ELF-1 (cell line): ENCODE measurements at regions not wholly inside any gene's neighbourhood (a gene's known extent, or its start where the extent isn't known, plus 50 kb on each side); places are given as distances from the start of the nearest gene placed in this dataset.

Source experiments
- DNase-seq: peaks from one replicate; pipeline ENCODE4 v3.0.0-alpha.2; 2016; ENCODE audit warnings: low read depth, low spot score

GRCh38 chr15:72966641-72967040, 85.6 kb upstream of the NEO1 start:
- DNase-seq, result no peak

DNA sequence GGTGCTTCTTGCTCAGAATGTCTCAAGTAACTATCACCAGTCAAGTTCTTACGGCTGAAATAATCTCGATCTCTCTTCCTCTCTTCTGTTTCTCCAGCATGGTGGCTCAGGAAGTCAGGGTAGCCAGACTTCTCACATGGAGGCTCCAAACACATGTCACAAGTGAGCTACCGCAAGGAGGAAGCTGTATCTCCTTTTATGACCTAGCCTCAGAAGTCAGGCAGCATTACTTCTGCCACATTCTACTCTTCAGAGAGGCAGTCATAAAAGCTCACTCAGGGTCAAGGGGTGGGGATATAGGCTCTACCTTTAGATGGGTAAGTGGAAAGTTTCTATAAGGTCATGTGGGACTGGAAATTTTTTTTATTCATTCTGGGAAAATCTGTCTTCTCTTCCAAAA, 86.6 kb upstream of the NEO1 start:
- no peak for DNase-seq

GRCh38 chr15:72964542-72964941, 87.7 kb upstream of the NEO1 start:
- DNase-seq, result no peak

GRCh38 chr15:72964135-72964534, 88.1 kb upstream of the NEO1 start:
- DNase-seq, result no peak

- no peak for DNase-seq
These were observed 90.1 kb upstream of the NEO1 start for GRCh38 chr15:72962054-72962702.

DNA sequence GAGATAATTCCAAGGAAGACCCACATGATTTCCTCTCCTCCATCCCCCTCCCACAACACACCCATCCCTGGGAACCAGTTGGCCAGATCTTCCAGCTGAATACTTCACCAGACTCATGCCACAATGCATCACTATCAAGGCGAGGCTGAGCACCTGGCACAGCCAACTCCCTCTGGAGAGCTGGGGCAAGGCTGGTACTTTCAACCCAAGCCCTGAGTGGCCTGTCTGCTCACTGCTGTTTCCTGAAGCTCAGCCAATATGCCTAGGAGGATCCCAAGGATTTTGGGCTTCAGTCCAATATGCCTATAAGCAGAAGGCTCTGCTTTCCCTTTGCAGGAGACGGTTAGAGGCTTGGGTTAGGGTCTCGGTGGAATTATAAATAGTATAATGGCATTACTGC, 90.9 kb upstream of the NEO1 start:
- DNase-seq, result no peak

DNA sequence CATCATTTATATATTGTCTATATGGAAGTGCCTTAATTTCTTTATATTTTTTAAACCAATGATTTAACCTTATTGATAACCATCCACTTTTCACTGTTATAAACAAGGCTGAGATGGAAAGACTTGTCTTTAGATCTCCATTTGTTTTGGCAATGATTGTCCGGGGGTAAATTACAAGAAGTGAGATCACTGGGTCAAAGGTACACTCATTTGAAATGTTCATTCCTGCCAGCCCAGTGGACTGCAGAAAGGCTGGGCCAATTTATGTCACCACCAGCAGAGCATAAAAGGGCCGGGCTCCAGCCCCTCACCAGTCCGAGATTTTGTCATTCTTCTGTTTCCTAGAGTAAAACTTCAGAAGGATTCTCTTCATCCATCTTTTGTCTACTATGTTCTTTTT, 93.6 kb upstream of the NEO1 start:
- DNase-seq, result no peak

DNA sequence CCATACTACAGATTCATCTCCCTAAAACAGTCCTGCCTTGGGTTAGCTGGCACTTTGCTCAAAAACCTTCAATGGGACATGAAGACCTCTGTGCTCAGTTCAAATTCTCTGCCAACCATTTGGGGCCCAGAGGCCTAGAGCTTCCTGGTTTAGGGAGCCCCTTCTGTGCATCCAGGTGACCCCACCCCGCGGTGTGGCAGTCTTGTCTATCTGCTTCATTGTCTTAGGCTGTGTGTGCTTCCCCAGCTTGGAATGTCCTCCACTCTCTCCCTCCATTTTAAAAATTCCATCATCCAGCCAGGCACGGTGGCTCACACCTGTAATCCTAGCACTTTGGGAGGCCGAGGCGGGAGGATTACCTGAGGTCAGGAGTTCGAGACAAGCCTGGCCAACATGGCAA, 99.0 kb upstream of the NEO1 start:
- DNase-seq, result no peak

GRCh38 chr15:72952151-72952550, 100.1 kb upstream of the NEO1 start:
- no peak for DNase-seq

DNA sequence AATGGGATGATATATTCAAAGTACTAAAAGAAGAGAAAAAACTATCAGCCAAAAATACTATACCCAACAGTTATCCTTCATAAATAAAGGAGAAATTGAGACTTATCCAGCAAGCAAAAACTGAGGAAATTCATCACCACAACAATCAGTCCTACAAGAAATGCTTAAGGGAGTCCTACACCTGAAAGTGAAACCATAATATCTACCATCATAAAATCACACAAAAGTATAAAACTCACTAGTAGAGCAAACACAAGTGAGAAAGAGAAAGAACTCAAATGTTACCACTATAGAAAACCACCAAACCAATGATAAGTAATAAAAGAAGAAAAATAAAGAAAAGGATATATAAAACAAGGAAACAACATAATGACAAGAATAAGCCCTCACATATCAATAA, 103.6 kb upstream of the NEO1 start:
- no peak for DNase-seq

DNA sequence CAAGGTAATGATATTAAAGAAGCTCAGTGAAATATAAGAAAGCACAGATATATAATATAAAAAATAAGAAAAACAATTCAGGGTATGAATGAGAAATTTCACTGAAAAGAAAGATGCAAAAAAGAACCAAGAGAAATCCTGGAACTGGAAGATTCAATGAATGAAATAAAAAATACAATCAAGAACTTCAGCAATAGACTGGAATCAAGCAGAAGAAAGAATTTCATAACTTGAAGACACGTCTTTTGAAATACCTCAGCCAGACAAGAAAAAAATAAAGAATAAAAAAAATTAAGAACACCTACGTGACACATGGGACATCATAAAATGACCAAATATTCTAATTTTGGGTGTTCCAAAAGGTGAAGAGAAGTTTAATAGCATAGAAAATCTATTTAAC, 104.6 kb upstream of the NEO1 start:
- DNase-seq, result no peak

DNA sequence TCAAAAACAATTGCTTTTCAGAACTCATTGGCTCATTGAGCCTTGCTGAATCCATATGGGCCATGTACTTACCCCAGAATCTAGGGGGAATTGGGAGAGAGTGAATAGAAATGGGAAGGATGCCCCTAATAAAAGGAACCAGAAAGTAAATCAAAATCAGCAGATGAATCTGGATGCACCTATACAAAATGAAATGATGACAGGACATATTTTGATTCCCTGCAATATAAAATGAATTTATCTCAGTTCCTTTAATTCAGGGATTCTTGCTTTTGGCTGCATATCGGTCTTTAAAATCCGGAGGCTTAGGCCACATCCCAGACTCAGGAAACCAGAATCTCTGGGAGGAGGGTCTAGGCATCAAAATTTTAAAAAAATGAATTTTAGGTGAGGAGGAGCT, 107.7 kb upstream of the NEO1 start:
- no peak for DNase-seq

DNA sequence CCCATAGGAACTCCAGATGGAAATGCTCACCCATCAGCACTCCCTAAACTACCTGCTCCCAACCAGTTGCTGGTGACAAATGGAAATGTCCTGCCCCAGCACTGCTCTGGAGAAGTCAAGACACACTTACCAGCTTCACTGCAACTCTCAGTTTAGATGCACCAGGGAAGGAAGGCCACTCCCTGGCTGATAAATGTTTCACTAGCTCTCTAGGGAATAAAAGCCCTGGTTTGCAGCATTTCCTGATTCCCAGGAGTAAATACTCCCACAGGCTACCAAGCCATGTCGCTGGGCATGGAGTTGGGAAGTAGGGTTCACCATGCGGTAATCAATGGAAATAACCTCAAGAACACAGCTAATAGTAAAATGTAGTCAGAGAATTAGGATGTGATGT, 112.0 kb upstream of the NEO1 start:
- no peak for DNase-seq

GRCh38 chr15:72939514-72940228, 112.6 kb upstream of the NEO1 start:
- no peak for DNase-seq

DNA sequence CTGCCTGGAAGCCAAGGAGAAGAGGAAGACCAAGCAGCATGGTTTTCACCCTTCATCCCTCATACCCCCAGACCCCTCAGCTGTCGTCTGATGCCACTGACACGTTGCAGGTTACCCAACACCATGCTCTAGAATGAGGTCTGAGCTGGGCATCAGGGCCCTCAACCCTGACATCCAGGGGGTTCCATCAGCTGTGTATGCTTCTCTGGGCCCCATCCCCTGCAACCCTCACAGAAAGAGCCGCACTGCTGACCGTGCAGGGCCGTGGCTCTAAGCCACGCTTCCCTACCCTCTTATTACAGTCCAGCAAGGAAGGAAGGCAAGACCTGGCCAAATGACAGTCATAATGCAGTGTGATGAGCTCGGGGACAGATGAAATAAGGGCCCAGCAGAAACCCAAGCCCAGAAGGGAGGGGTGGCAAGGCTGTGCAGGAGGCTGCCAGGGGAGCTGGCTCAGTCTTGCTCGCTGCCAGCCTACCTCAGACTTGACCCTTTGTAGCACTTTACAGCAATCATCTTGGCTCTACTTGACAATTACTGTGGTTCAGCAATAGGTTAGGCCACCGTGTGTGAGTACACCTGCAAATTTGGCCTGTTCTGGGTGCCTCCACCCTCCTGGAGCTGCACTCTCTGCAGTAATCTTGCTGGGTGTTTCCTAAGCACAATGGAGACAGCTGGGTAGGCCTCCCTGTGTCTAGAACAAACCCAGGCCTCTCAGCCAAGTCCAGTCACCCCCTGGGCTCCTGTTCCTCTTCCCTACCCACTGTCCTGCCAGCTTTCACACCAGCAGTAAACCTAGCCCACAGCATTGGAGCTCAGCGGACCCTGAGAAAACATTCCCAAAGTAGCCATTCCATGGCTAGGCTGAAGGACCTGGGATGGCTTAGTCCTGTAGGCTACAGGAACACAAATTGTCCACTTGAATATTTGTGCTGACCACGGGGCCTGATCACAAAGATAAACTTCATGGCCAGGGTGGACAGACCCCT, 115.3 kb upstream of the NEO1 start:
- DNase-seq, result no peak

GRCh38 chr15:72936237-72936636, 116.0 kb upstream of the NEO1 start:
- no peak for DNase-seq

GRCh38 chr15:72935521-72935920, 116.7 kb upstream of the NEO1 start:
- DNase-seq, result no peak

DNA sequence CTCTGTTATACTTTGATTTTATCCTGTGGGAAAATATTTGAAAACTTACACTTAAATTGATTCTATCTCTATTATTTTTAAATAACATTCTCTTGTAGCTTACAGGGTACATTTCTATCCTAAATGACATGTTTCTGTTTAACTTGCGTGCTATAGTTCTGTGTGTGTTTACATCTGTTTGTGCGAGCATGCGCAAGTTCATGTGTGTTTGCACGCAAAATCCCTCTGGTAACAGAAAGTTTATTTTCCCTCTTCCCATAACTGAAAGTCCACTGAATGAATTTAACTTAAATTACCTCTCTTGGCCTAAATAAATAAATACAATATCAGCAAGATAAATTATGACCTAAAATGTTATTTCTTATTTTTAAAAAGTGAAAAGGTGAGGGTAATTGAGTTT, 117.3 kb upstream of the NEO1 start:
- no peak for DNase-seq

GRCh38 chr15:72933976-72934375, 118.3 kb upstream of the NEO1 start:
- DNase-seq, result no peak

DNA sequence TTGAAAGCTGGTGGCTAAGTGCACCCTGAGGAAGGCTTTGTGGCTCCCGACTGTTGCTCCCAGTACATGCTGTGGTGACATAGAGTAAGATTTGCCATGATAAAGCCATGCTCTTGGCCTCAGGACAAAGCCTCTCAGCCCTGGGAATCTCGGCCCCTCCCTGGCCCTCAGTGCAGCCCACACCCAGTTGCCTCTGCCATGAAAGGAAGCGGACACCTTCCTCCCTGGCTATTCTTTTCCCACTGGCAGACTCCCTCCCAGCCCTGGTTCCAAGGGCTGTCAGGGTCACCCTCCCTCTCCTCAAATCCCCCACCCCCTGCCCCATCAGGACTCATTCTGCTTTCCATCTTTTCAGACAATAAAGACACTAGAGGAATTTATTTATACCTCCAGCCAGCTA, 119.8 kb upstream of the NEO1 start:
- no peak for DNase-seq

- DNase-seq, result no peak
These were observed 124.8 kb upstream of the NEO1 start for GRCh38 chr15:72927451-72927850.

DNA sequence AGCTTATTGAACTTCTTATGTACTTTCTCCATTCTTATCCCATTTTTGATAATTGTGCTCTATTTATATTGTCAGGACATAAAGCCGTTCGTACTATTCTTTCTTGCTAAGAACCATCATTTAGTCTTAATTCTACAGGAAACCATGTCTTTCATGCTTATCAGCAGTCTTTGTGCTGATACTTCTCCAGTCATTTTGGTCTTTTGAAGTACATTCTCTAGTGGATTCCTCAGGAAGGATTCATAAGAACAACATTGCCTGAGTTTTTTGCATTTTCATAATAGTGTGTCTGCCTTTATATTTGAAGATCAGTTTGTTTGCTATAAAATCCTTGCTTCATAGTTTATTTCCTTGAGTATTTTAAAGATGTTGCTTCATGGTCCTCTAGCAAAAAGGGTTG, 126.6 kb upstream of the NEO1 start:
- DNase-seq, result no peak

GRCh38 chr15:72923289-72923688, 129.0 kb upstream of the NEO1 start:
- peak; percentile 23 for DNase-seq
